ENCODE measurements at regions not wholly inside any gene's neighbourhood (a gene's known extent, or its start where the extent isn't known, plus 50 kb on each side); places are given as distances from the start of the nearest gene placed in this dataset.

GRCh38 chr17:53313746-53314145 is 509.0 kb upstream of the KIF2B start:
- TF ChIP-seq POLR2A (IDR thresholded peaks at IDR 0.05; ENCODE audit: extremely low read depth, insufficient read length): no peak
- TF ChIP-seq CTCF (IDR thresholded peaks at IDR 0.05; ENCODE audit: low read depth, low read length): no peak
- TF ChIP-seq MAX (IDR thresholded peaks at IDR 0.05; ENCODE audit: low read depth, low read length): no peak
